ENCODE measurements at regions not wholly inside any gene's neighbourhood (a gene's known extent, or its start where the extent isn't known, plus 50 kb on each side); places are given as distances from the start of the nearest gene placed in this dataset.
"Not testable (repeated sequence)": the region's sequence is repeated elsewhere in the genome, so short reads cannot be mapped to it uniquely, and the experiment has no call there.

GRCh38 chr14:106586098-106586704, 1059.8 kb downstream of the TMEM121 start:
- peak; percentile 12 for TF ChIP-seq CTCF (IDR thresholded peaks at IDR 0.05)
- no peak overlapping the region for H3K4me3 ChIP-seq
- no peaks in the 10 kb centered on the region for H3K4me1 ChIP-seq (ENCODE audit: control insufficient read depth in 1 of 2, low read depth in 2 of 2)
- ATAC-seq (ENCODE audit: insufficient number of reproducible peaks, low FRiP score, low read depth) (no peak), DNase-seq (ENCODE audit: low spot score) (no peak)
- no peak overlapping the region for H3K27ac ChIP-seq
- H3K9me3 ChIP-seq, result no peaks in the 10 kb centered on the region
- H3K36me3 ChIP-seq, result no peaks in the 10 kb centered on the region
- no peaks in the 10 kb centered on the region for H3K27me3 ChIP-seq (replicated peaks; ENCODE audit: insufficient read depth)

GRCh38 chr14:106591539-106591938, 1065.2 kb downstream of the TMEM121 start:
- H3K4me1 ChIP-seq (ENCODE audit: control insufficient read depth in 1 of 2, low read depth in 2 of 2); H3K36me3 ChIP-seq; H3K9me3 ChIP-seq; H3K27me3 ChIP-seq (replicated peaks; ENCODE audit: insufficient read depth); DNase-seq (ENCODE audit: low spot score); ATAC-seq (ENCODE audit: insufficient number of reproducible peaks, low FRiP score, low read depth); H3K4me3 ChIP-seq; H3K27ac ChIP-seq: not testable (repeated sequence)

GRCh38 chr14:106592115-106592852, 1065.9 kb downstream of the TMEM121 start:
- not testable (repeated sequence) for DNase-seq (ENCODE audit: low spot score); H3K36me3 ChIP-seq; H3K27ac ChIP-seq; H3K4me3 ChIP-seq; H3K4me1 ChIP-seq (ENCODE audit: control insufficient read depth in 1 of 2, low read depth in 2 of 2); H3K9me3 ChIP-seq; ATAC-seq (ENCODE audit: insufficient number of reproducible peaks, low FRiP score, low read depth); H3K27me3 ChIP-seq (replicated peaks; ENCODE audit: insufficient read depth)

GRCh38 chr14:106599209-106599608, 1072.8 kb downstream of the TMEM121 start:
- Histone ChIP-seq H3K4me1 (ENCODE audit: control insufficient read depth in 1 of 2, low read depth in 2 of 2) (no peaks in the 10 kb centered on the region), H3K9me3 (no peaks in the 10 kb centered on the region), H3K36me3 (no peaks in the 10 kb centered on the region), H3K4me3 (no peak overlapping the region), H3K27ac (no peak overlapping the region), H3K27me3 (replicated peaks; ENCODE audit: insufficient read depth) (no peaks in the 10 kb centered on the region)
- TF ChIP-seq CTCF (IDR thresholded peaks at IDR 0.05), result no peak
- no peak for ATAC-seq (ENCODE audit: insufficient number of reproducible peaks, low FRiP score, low read depth)
- no peak for DNase-seq (ENCODE audit: low spot score)

GRCh38 chr14:106605548-106606448, 1079.4 kb downstream of the TMEM121 start:
- Histone ChIP-seq H3K4me1 (ENCODE audit: control insufficient read depth in 1 of 2, low read depth in 2 of 2) (no peaks in the 10 kb centered on the region), H3K9me3 (no peaks in the 10 kb centered on the region), H3K27me3 (replicated peaks; ENCODE audit: insufficient read depth) (no peaks in the 10 kb centered on the region), H3K27ac (no peak overlapping the region), H3K36me3 (no peaks in the 10 kb centered on the region), H3K4me3 (no peak overlapping the region)
- no peak for DNase-seq (ENCODE audit: low spot score)
- ATAC-seq (ENCODE audit: insufficient number of reproducible peaks, low FRiP score, low read depth), result no peak
- no peak for TF ChIP-seq CTCF (IDR thresholded peaks at IDR 0.05)

GRCh38 chr14:106606936-106607335, 1080.6 kb downstream of the TMEM121 start:
- ATAC-seq (ENCODE audit: insufficient number of reproducible peaks, low FRiP score, low read depth) (no peak), DNase-seq (ENCODE audit: low spot score) (no peak)
- Histone ChIP-seq H3K27ac (no peak overlapping the region), H3K27me3 (replicated peaks; ENCODE audit: insufficient read depth) (no peaks in the 10 kb centered on the region), H3K9me3 (no peaks in the 10 kb centered on the region), H3K4me1 (ENCODE audit: control insufficient read depth in 1 of 2, low read depth in 2 of 2) (no peaks in the 10 kb centered on the region), H3K4me3 (no peak overlapping the region), H3K36me3 (no peaks in the 10 kb centered on the region)
- no peak for TF ChIP-seq CTCF (IDR thresholded peaks at IDR 0.05)
